ENCODE measurements at regions not wholly inside any gene's neighbourhood (a gene's known extent, or its start where the extent isn't known, plus 50 kb on each side); places are given as distances from the start of the nearest gene placed in this dataset.

- ATAC-seq (no peak), DNase-seq (no peak)
- intact Hi-C loops (cut with DNase I), result no loop called here
These were observed 643.8 kb downstream of the SORCS1 start for GRCh38 chr10:106520698-106521097.

- ATAC-seq (no peak), DNase-seq (no peak)
- intact Hi-C loops (cut with DNase I), result no loop called here
These were observed 645.0 kb downstream of the SORCS1 start for GRCh38 chr10:106519376-106520030.

GRCh38 chr10:106515206-106515790, 649.2 kb downstream of the SORCS1 start:
- ATAC-seq (no peak), DNase-seq (no peak)
- intact Hi-C loops (cut with DNase I), result no loop called here

GRCh38 chr10:106513352-106513771, 651.1 kb downstream of the SORCS1 start:
- DNase-seq, result no peak
- ATAC-seq, result no peak
- intact Hi-C loops (cut with DNase I), result no loop called here

GRCh38 chr10:106511917-106512316, 652.6 kb downstream of the SORCS1 start:
- intact Hi-C loops (cut with DNase I), result no loop called here
- DNase-seq, result no peak
- ATAC-seq, result no peak

DNA sequence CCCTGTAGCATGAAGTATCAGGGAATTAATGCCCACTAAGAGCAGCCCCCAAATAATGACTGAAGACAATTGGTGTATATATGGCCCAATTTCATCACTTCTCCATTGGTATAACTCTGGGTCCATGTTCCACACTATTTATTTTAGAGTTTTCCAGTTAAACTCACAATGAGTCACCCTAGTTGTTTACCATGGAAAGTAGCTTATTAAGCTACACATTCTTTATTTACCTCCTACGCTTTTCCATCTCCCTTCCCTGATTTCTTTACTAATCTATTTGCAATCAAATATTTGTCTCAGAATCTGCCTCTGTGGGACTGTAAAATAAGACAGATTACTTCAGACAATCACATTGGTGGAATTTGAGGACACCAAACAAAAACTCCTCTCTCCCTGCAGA, 655.6 kb downstream of the SORCS1 start:
- intact Hi-C loops (cut with DNase I), result no loop called here
- DNase-seq, result no peak
- ATAC-seq, result no peak

DNA sequence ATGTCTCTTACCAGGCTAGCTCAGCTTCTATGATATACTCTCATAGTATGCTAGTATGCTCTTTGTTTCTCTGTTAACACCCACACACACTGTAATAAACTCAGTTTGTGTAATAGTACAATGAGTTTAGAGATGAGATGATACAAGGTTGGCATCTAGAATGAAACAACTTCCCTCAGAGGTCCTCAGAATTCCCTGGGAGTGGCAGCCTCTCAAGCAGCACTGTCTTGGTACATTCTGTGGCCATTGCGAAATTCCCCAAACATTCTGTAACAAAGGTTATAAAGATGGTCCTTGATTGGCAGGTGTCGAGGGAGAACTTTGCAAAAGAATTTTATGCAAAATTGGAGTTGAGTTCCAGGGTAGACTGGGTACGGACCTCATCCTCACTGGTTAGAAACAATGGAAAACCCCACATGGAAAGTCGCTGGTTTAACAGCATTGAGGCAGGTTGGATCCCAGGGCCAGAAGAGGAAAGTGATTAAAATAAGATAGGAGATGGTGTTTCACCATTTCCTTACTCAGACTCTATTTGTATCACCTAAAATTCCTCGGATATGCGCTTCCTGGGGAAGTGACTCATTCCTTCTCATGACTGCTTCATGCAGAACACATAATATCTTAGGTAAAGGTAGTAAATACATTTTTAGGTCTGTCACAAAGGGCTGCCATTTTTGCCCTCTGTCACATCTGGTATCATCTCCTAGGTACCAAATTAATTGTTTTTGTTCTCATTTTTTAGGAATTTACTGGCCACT, 657.8 kb downstream of the SORCS1 start:
- intact Hi-C loops (cut with DNase I), result no loop called here
- DNase-seq (no peak), ATAC-seq (no peak)

DNA sequence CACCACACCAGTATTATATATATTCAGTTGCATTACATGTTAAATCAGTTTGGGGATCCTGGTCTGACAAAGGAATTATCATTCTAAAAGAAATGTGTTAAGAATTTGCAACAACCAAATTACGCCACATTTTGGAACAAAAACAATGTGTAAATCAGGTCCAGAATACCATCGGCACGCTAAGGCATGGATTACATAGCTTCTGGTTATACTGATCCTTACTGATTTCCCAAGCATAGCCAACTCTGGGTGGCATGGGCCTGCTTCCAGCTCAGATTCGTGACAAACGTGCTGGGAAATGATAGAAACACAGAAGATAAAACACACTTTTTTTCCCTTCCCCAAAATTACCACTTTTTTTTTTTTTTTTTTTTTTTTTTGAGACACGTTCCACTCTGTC, 660.0 kb downstream of the SORCS1 start:
- no peak for DNase-seq
- no peak for ATAC-seq
- intact Hi-C loops (cut with DNase I), result no loop called here

DNA sequence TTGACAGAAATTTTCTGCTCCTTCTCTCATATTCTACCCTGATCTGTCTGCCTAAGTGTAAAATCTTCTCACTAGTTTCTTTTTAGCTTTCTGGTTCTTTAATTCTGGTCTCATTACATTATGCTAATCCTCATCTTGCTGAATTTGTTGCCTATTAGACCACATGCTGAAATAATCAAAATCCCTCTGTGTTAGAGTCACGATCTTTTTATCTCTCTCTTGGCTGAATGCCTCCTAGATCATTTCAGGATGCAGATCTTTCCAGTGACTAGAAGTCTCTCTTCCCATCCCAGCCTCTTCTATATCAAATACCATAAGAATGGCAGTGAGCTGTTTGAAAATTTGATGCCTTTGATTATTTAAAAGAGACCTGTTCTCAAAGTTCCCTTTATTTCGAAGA, 661.9 kb downstream of the SORCS1 start:
- intact Hi-C loops (cut with DNase I), result no loop called here
- no peak for ATAC-seq
- no peak for DNase-seq

DNA sequence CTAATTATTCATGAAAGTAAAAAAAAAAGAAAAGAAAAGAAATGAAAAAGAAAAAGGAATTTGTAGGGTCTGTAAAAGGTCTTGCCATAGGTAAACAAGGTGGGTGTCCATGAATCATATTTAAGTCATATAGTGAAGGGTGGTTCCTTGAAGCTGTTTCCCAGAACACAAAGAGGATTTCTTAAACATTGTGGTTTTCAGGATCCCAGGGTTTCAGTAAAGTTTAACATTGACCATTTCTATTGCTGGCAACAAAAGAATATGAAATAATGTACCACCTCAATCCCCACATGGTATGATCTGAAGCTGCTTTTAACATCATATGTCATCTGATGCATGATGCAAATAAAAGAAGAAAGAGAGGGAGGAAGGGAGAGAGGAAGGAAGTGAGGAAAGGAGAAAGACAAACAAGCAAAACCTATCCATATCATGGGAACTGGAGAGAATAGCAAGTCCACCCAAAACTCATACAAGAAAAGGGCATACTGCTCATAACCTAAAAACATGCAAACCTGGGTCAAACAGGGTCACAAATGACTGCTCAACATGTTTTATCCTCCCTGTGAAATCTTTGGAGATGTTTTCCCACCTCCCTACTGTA, 663.5 kb downstream of the SORCS1 start:
- ATAC-seq (no peak), DNase-seq (no peak)
- intact Hi-C loops (cut with DNase I), result no loop called here

DNA sequence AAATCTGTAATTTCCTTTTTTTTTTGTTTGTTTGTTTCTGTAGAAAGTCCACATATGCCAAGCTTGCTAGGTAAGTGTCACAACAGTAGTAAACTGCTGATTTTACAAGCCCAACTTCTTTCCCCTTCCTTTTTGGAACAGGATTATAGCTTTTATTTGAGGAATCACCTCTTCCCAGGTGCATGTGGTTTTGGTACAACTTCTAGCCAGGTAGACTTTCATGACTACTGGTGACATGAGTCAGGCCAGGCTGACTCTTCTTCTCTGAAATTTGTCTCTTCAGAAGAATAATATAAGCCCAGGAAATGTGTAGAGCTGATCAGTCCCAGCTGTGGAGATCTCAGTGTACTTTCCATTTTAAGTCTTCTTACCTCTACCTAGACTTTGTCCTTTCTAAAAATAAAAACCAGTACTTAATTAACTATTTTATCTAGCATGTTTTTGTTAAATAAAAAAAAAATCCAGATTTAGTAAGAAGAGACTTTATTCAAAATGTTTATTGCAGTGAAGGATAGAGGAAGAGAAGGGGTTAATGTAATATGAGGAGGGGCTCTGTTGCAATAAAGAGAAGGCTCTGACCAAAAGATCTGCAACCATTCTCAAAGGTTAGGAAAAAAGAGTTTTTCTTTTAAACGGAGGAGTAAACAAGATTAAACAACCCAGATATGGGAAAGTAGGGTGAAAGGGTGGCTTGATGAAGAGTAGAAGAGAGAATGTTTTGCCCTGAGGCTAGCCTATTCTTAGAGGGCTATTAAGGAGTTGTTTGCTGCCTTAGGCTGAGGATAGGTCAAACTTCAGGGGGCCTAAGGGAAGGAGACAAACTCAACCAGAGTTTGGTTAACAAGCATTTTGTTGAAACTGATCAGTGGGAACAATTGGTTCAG, 664.2 kb downstream of the SORCS1 start:
- no peak for ATAC-seq
- intact Hi-C loops (cut with DNase I), result no loop called here
- DNase-seq, result no peak

DNA sequence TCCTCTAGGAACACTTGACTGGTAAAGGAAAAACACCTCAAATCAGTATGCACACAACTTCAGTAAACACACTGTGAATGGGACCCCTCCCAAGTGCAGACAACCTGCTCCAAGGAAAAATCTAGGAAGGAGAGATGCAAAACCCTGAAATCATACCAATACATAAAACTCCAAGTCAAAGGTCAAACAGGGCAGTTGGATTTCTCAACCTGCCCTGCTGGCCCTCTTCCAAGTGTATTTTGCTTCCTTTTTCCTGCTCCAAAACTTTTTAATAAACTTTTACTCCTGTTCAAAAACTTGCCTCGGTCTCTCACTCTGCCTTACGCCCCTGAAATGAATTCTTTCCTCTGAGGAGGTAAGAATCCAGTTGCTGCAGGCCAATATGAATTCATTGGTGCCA, 665.1 kb downstream of the SORCS1 start:
- intact Hi-C loops (cut with DNase I), result no loop called here
- no peak for ATAC-seq
- no peak for DNase-seq

- intact Hi-C loops (cut with DNase I), result no loop called here
- DNase-seq, result no peak
- no peak for ATAC-seq
These were observed 665.8 kb downstream of the SORCS1 start for GRCh38 chr10:106498675-106499074.

- intact Hi-C loops (cut with DNase I), result no loop called here
- ATAC-seq, result no peak
- no peak for DNase-seq
These were observed 668.6 kb downstream of the SORCS1 start for GRCh38 chr10:106495931-106496330.

GRCh38 chr10:106493751-106494150, 670.8 kb downstream of the SORCS1 start:
- ATAC-seq (no peak), DNase-seq (no peak)
- intact Hi-C loops (cut with DNase I), result no loop called here

DNA sequence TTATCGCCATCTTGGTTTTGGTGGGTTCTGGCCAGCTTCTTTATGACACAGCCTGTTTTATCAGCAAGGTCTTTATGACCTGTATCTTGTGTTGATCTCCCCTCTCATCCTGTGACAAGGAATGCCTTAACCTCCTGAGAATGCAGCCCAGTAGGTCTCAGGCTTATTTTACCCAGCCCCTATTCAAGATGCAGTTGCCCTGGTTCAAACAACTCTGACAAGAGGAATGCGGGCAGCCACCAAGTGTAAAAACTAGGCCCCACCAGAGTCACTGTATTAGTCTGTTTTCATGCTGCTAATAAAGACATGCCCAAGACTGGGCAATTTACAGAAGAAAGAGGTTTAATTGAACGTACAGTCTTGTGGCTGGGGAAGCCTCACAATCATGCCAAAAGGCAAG, 671.3 kb downstream of the SORCS1 start:
- intact Hi-C loops (cut with DNase I), result no loop called here
- DNase-seq, result no peak
- ATAC-seq, result no peak

GRCh38 chr10:106487726-106488125, 676.8 kb downstream of the SORCS1 start:
- DNase-seq (no peak), ATAC-seq (no peak)
- intact Hi-C loops (cut with DNase I), result no loop called here

- ATAC-seq (no peak), DNase-seq (no peak)
- intact Hi-C loops (cut with DNase I), result no loop called here
These were observed 682.8 kb downstream of the SORCS1 start for GRCh38 chr10:106481598-106482275.

DNA sequence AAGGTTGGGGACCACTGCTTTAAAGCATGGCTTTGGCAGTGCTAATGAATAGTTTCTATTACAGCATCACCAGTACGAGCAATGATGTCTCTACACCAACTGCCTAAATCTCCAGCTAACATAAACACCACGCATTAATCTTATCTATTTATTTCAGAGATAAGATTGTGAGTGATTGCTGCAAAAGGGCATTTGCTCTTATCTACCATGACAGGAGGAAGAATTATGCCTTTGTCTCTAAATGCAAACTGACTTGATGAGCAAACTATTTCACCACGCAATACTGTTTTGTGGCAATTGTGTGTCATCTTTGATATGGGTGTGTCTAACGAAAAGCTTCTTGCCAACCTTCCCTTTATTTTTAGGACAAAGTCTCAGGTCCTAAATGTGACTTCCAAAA, 684.9 kb downstream of the SORCS1 start:
- intact Hi-C loops (cut with DNase I), result no loop called here
- ATAC-seq, result no peak
- DNase-seq, result no peak
